ENCODE measurements at regions not wholly inside any gene's neighbourhood (a gene's known extent, or its start where the extent isn't known, plus 50 kb on each side); places are given as distances from the start of the nearest gene placed in this dataset.
"Not testable (repeated sequence)": the region's sequence is repeated elsewhere in the genome, so short reads cannot be mapped to it uniquely, and the experiment has no call there.

- DNase-seq (ENCODE audit: low read depth in 2 of 2), result no peak
Measured at GRCh38 chr2:88999365-88999764, 307.9 kb downstream of the RPIA start.

- no peak for DNase-seq (ENCODE audit: low read depth in 2 of 2)
Measured at GRCh38 chr2:89000235-89000634, 308.8 kb downstream of the RPIA start.

- not testable (repeated sequence) for DNase-seq (ENCODE audit: low read depth in 2 of 2)
Measured at GRCh38 chr2:89004238-89004637, 312.8 kb downstream of the RPIA start.

GRCh38 chr2:89020566-89020965 is 329.1 kb downstream of the RPIA start:
- DNase-seq (ENCODE audit: low read depth in 2 of 2), result not testable (repeated sequence)

GRCh38 chr2:89026296-89026695 is 334.8 kb downstream of the RPIA start:
- not testable (repeated sequence) for DNase-seq (ENCODE audit: low read depth in 2 of 2)

GRCh38 chr2:89027115-89027514 is 335.6 kb downstream of the RPIA start:
- DNase-seq (ENCODE audit: low read depth in 2 of 2), result not testable (repeated sequence)

- not testable (repeated sequence) for DNase-seq (ENCODE audit: low read depth in 2 of 2)
Measured at GRCh38 chr2:89027536-89027935, 336.1 kb downstream of the RPIA start.

GRCh38 chr2:89029257-89029656 is 337.8 kb downstream of the RPIA start:
- not testable (repeated sequence) for DNase-seq (ENCODE audit: low read depth in 2 of 2)

GRCh38 chr2:89048138-89049066 is 356.9 kb downstream of the RPIA start:
- not testable (repeated sequence) for DNase-seq (ENCODE audit: low read depth in 2 of 2)

- DNase-seq (ENCODE audit: low read depth in 2 of 2), result not testable (repeated sequence)
Measured at GRCh38 chr2:89058616-89059015, 367.1 kb downstream of the RPIA start.

- DNase-seq (ENCODE audit: low read depth in 2 of 2), result not testable (repeated sequence)
Measured at GRCh38 chr2:89061174-89061573, 369.7 kb downstream of the RPIA start.

- not testable (repeated sequence) for DNase-seq (ENCODE audit: low read depth in 2 of 2)
Measured at GRCh38 chr2:89076771-89077170, 385.3 kb downstream of the RPIA start.

GRCh38 chr2:89092911-89093310 is 401.4 kb downstream of the RPIA start:
- not testable (repeated sequence) for DNase-seq (ENCODE audit: low read depth in 2 of 2)

GRCh38 chr2:89095060-89095459 is 403.6 kb downstream of the RPIA start:
- DNase-seq (ENCODE audit: low read depth in 2 of 2), result not testable (repeated sequence)

- DNase-seq (ENCODE audit: low read depth in 2 of 2), result not testable (repeated sequence)
Measured at GRCh38 chr2:89102587-89102986, 411.1 kb downstream of the RPIA start.

- not testable (repeated sequence) for DNase-seq (ENCODE audit: low read depth in 2 of 2)
Measured at GRCh38 chr2:89106369-89107019, 415.0 kb downstream of the RPIA start.

GRCh38 chr2:89112434-89112833 is 421.0 kb downstream of the RPIA start:
- DNase-seq (ENCODE audit: low read depth in 2 of 2), result not testable (repeated sequence)

GRCh38 chr2:89113286-89113685 is 421.8 kb downstream of the RPIA start:
- not testable (repeated sequence) for DNase-seq (ENCODE audit: low read depth in 2 of 2)

- not testable (repeated sequence) for DNase-seq (ENCODE audit: low read depth in 2 of 2)
Measured at GRCh38 chr2:89129440-89129839, 438.0 kb downstream of the RPIA start.

GRCh38 chr2:89130665-89131308 is 439.3 kb downstream of the RPIA start:
- not testable (repeated sequence) for DNase-seq (ENCODE audit: low read depth in 2 of 2)

GRCh38 chr2:89142959-89143358 is 451.5 kb downstream of the RPIA start:
- DNase-seq (ENCODE audit: low read depth in 2 of 2), result not testable (repeated sequence)

GRCh38 chr2:89145342-89145741 is 453.9 kb downstream of the RPIA start:
- DNase-seq (ENCODE audit: low read depth in 2 of 2), result not testable (repeated sequence)
